ENCODE measurements at regions not wholly inside any gene's neighbourhood (a gene's known extent, or its start where the extent isn't known, plus 50 kb on each side); places are given as distances from the start of the nearest gene placed in this dataset.

DNA sequence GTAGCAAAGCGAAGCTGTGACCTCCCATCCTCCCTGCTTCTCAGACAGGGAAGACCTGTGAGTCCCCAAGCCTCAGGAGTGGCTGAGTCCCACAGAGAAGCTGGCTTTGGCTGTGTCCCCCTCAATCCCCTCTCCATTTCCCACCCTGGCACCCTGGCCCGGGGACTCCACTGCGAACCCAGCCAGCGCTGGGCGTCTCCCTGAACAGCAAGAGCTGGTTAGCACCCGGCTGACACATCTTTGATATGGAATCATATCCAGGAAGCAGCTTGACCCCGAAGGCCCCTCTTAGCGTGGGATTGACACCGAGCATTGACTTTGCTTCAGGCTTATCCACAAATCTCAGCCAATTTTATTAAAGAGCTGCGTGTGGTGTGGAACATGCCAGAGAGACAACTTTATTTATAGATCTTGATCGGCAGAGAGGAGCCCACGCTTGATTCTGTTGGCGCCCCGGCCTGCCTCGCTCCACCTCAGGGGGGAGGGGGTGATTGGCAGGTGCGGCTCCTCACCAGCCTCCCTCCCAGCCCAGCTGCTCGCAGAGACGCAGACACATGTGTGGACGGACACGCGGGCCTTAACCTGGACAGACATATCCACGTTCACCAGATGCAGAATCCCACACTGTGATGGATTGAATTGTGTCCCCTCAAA is 120.7 kb upstream of the MVB12B start:
- H3K27ac ChIP-seq (ENCODE audit: poor library complexity, severe bottlenecking): no peak overlapping the region
- no peaks in the 10 kb centered on the region for H3K4me1 ChIP-seq (ENCODE audit: insufficient read depth, poor library complexity, severe bottlenecking)
- TF ChIP-seq, protein P1, sequence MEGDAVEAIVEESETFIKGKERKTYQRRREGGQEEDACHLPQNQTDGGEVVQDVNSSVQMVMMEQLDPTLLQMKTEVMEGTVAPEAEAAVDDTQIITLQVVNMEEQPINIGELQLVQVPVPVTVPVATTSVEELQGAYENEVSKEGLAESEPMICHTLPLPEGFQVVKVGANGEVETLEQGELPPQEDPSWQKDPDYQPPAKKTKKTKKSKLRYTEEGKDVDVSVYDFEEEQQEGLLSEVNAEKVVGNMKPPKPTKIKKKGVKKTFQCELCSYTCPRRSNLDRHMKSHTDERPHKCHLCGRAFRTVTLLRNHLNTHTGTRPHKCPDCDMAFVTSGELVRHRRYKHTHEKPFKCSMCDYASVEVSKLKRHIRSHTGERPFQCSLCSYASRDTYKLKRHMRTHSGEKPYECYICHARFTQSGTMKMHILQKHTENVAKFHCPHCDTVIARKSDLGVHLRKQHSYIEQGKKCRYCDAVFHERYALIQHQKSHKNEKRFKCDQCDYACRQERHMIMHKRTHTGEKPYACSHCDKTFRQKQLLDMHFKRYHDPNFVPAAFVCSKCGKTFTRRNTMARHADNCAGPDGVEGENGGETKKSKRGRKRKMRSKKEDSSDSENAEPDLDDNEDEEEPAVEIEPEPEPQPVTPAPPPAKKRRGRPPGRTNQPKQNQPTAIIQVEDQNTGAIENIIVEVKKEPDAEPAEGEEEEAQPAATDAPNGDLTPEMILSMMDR (IDR thresholded peaks at IDR 0.05; ENCODE audit: poor library complexity, severe bottlenecking): no peak
- H3K36me3 ChIP-seq (ENCODE audit: low read depth): no peaks in the 10 kb centered on the region
- no peak overlapping the region for H3K4me3 ChIP-seq (ENCODE audit: severe bottlenecking)
- H3K9me3 ChIP-seq (ENCODE audit: severe bottlenecking): no peaks in the 10 kb centered on the region
- peaks cover 4% of the 10 kb centered on the region for H3K27me3 ChIP-seq (ENCODE audit: insufficient read depth, poor library complexity, severe bottlenecking)
- DNase-seq (ENCODE audit: low spot score) (no peak), ATAC-seq (ENCODE audit: low read depth) (no peak; the same call in 2 of the 3 replicates)

DNA sequence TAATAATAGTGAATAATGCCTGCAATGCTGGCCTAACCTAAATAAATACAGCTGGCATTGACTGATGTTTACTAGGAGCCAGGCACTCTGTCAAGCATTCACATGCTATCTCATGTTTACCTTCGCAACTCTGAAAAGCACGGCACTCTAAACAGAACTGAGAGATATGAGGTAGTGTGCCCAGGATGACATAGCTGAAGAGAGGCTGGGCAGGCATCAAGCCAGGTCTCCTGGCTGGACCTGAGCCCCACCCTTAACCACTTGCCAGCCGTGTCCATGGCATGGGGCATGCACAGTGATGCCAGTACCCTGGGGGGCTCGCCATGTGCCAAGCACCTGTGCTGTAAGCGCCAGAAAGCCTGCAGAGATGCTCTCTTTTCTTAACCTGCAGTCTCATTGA is 119.4 kb upstream of the MVB12B start:
- H3K36me3 ChIP-seq (ENCODE audit: low read depth): no peaks in the 10 kb centered on the region
- H3K9me3 ChIP-seq (ENCODE audit: severe bottlenecking): no peaks in the 10 kb centered on the region
- TF ChIP-seq, protein P1 (IDR thresholded peaks at IDR 0.05; ENCODE audit: poor library complexity, severe bottlenecking): no peak
- H3K4me1 ChIP-seq (ENCODE audit: insufficient read depth, poor library complexity, severe bottlenecking): no peaks in the 10 kb centered on the region
- no peak for DNase-seq (ENCODE audit: low spot score)
- no peaks in the 10 kb centered on the region for H3K27me3 ChIP-seq (ENCODE audit: insufficient read depth, poor library complexity, severe bottlenecking)
- no peak overlapping the region for H3K4me3 ChIP-seq (ENCODE audit: severe bottlenecking)
- no peak for ATAC-seq (ENCODE audit: low read depth)
- no peak overlapping the region for H3K27ac ChIP-seq (ENCODE audit: poor library complexity, severe bottlenecking)

DNA sequence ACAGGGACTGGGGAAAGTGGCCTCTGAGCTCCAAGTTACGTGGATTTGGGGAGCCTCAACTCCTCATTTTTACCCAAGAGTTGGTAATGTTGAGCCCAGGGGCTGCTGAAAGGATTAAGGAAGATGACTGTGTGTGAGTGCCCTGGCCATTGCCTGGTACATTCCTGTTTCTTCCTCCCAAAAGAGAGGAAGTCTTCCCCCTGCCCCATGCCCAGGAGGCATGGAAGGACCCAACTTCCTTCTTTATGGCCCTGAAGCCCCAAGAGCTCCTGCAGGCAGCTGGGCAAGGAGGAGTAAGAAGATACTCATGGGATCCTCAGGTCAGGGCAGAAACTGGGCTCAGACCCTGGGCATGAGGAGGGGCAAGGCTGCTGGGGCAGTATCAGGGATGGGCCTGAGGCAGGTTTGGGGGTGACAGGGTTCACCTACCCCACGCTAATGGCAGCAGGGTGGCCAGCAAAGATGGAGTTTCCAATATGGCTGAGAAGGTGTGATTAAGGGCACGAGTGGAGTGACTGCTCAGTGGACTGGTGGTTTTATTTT is 118.3 kb upstream of the MVB12B start:
- TF ChIP-seq, protein P1 (IDR thresholded peaks at IDR 0.05; ENCODE audit: poor library complexity, severe bottlenecking): no peak
- H3K36me3 ChIP-seq (ENCODE audit: low read depth): no peaks in the 10 kb centered on the region
- ATAC-seq (ENCODE audit: low read depth) (no peak), DNase-seq (ENCODE audit: low spot score) (no peak)
- no peak overlapping the region for H3K27ac ChIP-seq (ENCODE audit: poor library complexity, severe bottlenecking)
- H3K4me3 ChIP-seq (ENCODE audit: severe bottlenecking): no peak overlapping the region
- no peaks in the 10 kb centered on the region for H3K27me3 ChIP-seq (ENCODE audit: insufficient read depth, poor library complexity, severe bottlenecking)
- no peaks in the 10 kb centered on the region for H3K4me1 ChIP-seq (ENCODE audit: insufficient read depth, poor library complexity, severe bottlenecking)
- no peaks in the 10 kb centered on the region for H3K9me3 ChIP-seq (ENCODE audit: severe bottlenecking)

DNA sequence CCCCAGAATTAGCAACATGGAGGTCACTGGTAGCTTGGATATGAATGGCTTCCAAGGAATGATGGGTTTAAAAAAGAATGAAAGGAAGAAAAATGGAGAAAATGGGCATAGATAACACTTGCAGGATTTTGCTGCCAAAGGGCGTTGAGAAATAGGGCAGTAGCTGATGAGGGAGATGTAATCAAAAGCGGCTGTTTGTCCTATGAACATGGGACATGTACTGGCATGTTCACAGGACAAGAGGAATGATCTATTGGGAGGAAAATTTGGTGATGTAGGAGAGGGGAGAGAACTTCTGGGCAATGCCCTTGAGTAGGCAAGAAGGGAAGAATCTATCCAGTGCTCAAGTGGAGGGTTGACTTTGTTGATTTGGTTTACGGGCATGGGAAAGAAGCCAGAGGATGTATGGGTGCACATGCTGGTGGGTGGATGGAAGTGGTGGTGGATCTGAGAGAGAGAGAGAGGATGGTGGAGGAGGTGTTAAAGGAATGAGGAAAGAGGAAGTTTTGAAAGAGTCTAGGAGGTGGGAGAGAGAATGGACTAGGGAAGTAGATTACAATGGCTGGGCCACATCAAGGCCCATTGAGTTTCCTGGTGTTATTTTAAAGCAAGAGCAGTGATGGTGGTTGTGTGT is 115.1 kb upstream of the MVB12B start:
- TF ChIP-seq, protein P1 (IDR thresholded peaks at IDR 0.05; ENCODE audit: poor library complexity, severe bottlenecking): no peak
- peaks cover 6% of the 10 kb centered on the region for H3K27me3 ChIP-seq (ENCODE audit: insufficient read depth, poor library complexity, severe bottlenecking)
- ATAC-seq (ENCODE audit: low read depth): no peak
- H3K36me3 ChIP-seq (ENCODE audit: low read depth): no peaks in the 10 kb centered on the region
- no peak overlapping the region for H3K4me3 ChIP-seq (ENCODE audit: severe bottlenecking)
- H3K4me1 ChIP-seq (ENCODE audit: insufficient read depth, poor library complexity, severe bottlenecking): no peaks in the 10 kb centered on the region
- no peak overlapping the region for H3K27ac ChIP-seq (ENCODE audit: poor library complexity, severe bottlenecking)
- H3K9me3 ChIP-seq (ENCODE audit: severe bottlenecking): no peaks in the 10 kb centered on the region
- DNase-seq (ENCODE audit: low spot score): no peak

DNA sequence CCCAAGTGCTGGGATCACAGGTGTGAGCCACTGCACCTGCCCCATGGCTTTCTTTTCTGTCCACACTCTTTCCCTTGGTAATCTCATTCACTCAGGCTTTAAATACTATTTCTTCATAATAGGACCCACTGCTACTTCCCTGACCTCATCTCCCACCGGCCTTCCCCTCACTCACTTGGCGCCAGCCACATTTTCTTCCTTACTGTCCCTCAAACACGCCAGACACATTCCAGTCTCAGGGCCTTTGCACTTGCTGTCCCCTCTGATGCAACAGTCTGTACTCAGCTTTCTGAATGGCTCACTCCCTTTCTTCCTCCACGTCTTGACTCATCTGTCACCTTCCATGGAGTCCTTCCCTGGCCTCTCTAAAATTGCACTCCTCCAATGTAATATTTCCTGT is 111.1 kb upstream of the MVB12B start:
- DNase-seq (ENCODE audit: low spot score) (no peak), ATAC-seq (ENCODE audit: low read depth) (no peak)
- Histone ChIP-seq H3K9me3 (ENCODE audit: severe bottlenecking) (no peaks in the 10 kb centered on the region), H3K4me3 (ENCODE audit: severe bottlenecking) (no peak overlapping the region), H3K27me3 (ENCODE audit: insufficient read depth, poor library complexity, severe bottlenecking) (peaks cover 17% of the 10 kb centered on the region), H3K27ac (ENCODE audit: poor library complexity, severe bottlenecking) (no peak overlapping the region), H3K4me1 (ENCODE audit: insufficient read depth, poor library complexity, severe bottlenecking) (no peaks in the 10 kb centered on the region), H3K36me3 (ENCODE audit: low read depth) (no peaks in the 10 kb centered on the region)
- TF ChIP-seq, protein P1 (IDR thresholded peaks at IDR 0.05; ENCODE audit: poor library complexity, severe bottlenecking): no peak
